ENCODE measurements at regions not wholly inside any gene's neighbourhood (a gene's known extent, or its start where the extent isn't known, plus 50 kb on each side); places are given as distances from the start of the nearest gene placed in this dataset.

DNA sequence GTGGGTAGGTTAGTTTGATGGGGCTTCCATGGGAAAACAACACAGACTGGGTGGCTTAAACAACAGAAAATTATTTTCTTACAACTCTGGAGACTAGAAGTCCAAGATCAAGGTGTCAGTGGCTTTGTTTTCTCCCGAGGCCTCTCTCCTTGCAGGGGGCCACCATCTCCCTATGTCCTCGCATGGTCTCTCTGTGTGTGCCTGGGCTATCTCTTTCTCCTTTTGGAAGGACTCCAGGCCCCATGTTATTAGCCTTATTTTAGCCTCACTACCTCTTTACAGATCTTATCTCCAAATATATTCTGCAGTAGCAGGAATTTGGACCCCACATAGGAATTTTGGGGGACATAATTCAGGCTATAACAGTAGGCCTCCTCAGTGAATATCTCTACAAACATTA, 372.7 kb upstream of the FAT3 start:
- Mint-ChIP-seq H3K9me3 (no peaks in the 10 kb centered on the region), H3K27me3 (peaks cover 4% of the 10 kb centered on the region), H3K4me3 (no peak overlapping the region), H3K36me3 (no peaks in the 10 kb centered on the region), H3K4me1 (ENCODE audit: unreplicated experiment) (peaks cover 10% of the 10 kb centered on the region), H3K27ac (no peak overlapping the region)
- TF ChIP-seq CTCF (conservative IDR thresholded peaks at IDR 0.05), result no peak
- no peak for DNase-seq (ENCODE audit: extremely low spot score, unreplicated experiment)

DNA sequence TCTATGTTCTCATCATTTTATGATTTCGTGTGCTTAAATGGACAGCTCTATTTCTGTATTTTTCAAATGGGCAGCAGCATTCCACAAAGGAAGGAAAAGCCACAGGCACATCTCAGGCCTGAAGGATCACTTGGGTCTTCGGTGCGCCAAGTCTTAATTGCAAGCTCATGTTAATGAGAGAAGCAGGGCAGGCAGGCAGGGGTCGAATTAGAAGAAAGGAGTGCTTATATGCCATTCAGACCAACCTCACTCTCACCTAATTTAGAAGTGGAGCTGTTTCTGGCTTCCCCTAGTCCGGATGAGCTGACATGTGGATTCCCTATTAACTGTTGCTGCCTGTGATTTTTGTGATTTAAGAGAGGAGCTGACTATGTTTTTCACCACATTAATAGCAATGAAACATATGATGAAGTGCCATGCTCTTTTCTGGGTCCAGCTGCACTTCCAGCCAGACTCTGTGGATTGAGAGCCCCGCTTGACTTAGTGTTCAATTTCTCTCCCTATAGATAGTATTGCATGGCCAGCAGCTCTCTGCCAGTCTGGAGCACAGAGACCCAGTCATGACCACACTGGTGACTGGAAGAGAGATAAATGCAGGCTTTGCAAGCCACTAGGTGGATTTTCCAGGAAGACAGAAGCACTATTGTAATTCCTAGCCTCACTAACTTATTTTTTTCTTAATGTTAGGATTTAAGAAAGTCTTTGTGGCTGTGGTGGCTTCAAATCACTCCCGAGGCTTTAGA, 373.9 kb upstream of the FAT3 start:
- Mint-ChIP-seq H3K4me1 (ENCODE audit: unreplicated experiment) (peaks cover 10% of the 10 kb centered on the region), H3K9me3 (no peaks in the 10 kb centered on the region), H3K4me3 (no peak overlapping the region), H3K27ac (no peak overlapping the region), H3K27me3 (peaks cover 4% of the 10 kb centered on the region), H3K36me3 (no peaks in the 10 kb centered on the region)
- no peak for TF ChIP-seq CTCF (conservative IDR thresholded peaks at IDR 0.05)
- no peak for DNase-seq (ENCODE audit: extremely low spot score, unreplicated experiment)

- H3K9me3 Mint-ChIP-seq, result no peaks in the 10 kb centered on the region
- DNase-seq (ENCODE audit: extremely low spot score, unreplicated experiment), result no peak
- no peak overlapping the region for H3K27ac Mint-ChIP-seq
- peaks cover 4% of the 10 kb centered on the region for H3K27me3 Mint-ChIP-seq
- peaks cover 10% of the 10 kb centered on the region for H3K4me1 Mint-ChIP-seq (ENCODE audit: unreplicated experiment)
- H3K36me3 Mint-ChIP-seq, result no peaks in the 10 kb centered on the region
- TF ChIP-seq CTCF (conservative IDR thresholded peaks at IDR 0.05), result no peak
- no peak overlapping the region for H3K4me3 Mint-ChIP-seq
Observed at GRCh38 chr11:91850021-91850420, 374.6 kb upstream of the FAT3 start.

DNA sequence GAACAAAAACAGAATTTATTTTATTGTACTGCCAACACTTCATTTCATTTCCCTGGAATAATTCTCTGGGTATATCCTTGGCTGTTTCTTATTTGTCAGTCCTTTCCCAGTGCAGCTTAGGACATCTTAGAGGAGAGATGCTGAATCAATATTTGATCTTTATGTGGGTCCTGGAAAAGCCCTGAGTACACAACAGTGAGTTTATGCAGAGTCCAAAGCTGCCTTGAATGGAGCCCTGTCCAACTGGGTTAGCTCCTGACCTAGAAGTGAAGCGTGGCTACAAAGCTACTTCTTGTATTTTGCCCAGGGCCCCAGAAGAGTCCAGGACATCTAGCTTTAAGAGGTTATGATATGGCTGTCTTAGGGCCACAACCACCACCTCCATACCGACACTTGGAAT, 378.0 kb upstream of the FAT3 start:
- no peak overlapping the region for H3K4me3 Mint-ChIP-seq
- H3K36me3 Mint-ChIP-seq, result no peaks in the 10 kb centered on the region
- peaks cover 4% of the 10 kb centered on the region for H3K27me3 Mint-ChIP-seq

DNA sequence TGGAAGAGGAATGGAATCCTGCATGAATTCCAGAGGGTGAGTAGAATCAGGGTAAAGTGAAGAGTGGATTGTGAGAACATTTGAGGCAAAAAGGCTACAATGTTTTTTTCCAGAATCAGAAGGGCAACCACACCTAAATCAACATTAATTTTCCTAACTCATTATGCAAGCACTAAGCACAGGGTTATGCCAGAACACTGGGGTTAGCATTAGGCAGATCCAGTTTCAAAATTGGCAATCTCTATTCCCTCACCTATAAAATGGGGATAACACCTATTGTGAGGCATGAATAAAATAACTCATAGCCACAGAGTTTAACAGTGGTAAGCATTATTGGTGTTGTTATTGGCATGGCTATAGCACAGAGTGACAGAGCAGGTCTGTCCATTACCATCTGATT, 378.6 kb upstream of the FAT3 start:
- peaks cover 3% of the 10 kb centered on the region for H3K4me1 Mint-ChIP-seq (ENCODE audit: unreplicated experiment)
- DNase-seq (ENCODE audit: extremely low spot score, unreplicated experiment), result no peak
- TF ChIP-seq CTCF (conservative IDR thresholded peaks at IDR 0.05), result no peak

More for the DNA sequence above, 378.0 kb upstream of the FAT3 start:
- Mint-ChIP-seq H3K27ac (no peak overlapping the region), H3K9me3 (no peaks in the 10 kb centered on the region), H3K4me1 (ENCODE audit: unreplicated experiment) (peaks cover 10% of the 10 kb centered on the region)
- TF ChIP-seq CTCF (conservative IDR thresholded peaks at IDR 0.05), result no peak
- no peak for DNase-seq (ENCODE audit: extremely low spot score, unreplicated experiment)

More for the DNA sequence above, 378.6 kb upstream of the FAT3 start:
- H3K27me3 Mint-ChIP-seq, result peaks cover 4% of the 10 kb centered on the region
- no peaks in the 10 kb centered on the region for H3K36me3 Mint-ChIP-seq
- no peaks in the 10 kb centered on the region for H3K9me3 Mint-ChIP-seq
- H3K27ac Mint-ChIP-seq, result no peak overlapping the region
- no peak overlapping the region for H3K4me3 Mint-ChIP-seq

Measured in type B pancreatic cell (in vitro differentiated cells).